ENCODE measurements at regions not wholly inside any gene's neighbourhood (a gene's known extent, or its start where the extent isn't known, plus 50 kb on each side); places are given as distances from the start of the nearest gene placed in this dataset.
A peak's percentile ranks its signal among the peaks of the same experiment; 100 is the strongest.

DNA sequence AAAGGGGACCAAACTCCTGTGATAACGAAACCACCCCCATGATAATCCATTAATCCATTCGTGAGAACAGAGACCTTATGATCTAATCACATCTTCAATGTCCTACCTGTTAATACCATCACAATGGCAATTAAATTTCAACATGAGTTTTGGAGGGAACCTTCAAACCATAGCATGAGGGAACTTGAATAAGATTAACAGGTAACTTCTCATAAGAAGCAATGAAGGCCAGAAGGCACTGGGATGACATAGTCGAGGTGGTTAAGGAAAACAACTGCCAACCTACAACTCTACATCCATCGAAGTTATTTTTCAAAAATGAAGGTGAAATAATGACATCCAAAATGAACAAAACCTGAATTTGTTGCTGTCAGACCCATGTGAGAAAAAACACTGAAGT is 478.9 kb downstream of the EDEM1 start:
- no peak overlapping the region for H3K4me3 ChIP-seq (ENCODE audit: low read depth, low read length)
- no peak for DNase-seq (ENCODE audit: low read depth)
- TF ChIP-seq, protein P1, sequence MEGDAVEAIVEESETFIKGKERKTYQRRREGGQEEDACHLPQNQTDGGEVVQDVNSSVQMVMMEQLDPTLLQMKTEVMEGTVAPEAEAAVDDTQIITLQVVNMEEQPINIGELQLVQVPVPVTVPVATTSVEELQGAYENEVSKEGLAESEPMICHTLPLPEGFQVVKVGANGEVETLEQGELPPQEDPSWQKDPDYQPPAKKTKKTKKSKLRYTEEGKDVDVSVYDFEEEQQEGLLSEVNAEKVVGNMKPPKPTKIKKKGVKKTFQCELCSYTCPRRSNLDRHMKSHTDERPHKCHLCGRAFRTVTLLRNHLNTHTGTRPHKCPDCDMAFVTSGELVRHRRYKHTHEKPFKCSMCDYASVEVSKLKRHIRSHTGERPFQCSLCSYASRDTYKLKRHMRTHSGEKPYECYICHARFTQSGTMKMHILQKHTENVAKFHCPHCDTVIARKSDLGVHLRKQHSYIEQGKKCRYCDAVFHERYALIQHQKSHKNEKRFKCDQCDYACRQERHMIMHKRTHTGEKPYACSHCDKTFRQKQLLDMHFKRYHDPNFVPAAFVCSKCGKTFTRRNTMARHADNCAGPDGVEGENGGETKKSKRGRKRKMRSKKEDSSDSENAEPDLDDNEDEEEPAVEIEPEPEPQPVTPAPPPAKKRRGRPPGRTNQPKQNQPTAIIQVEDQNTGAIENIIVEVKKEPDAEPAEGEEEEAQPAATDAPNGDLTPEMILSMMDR (IDR thresholded peaks at IDR 0.05; ENCODE audit: insufficient read depth, low read depth, low read length, missing control alignments): no peak

DNA sequence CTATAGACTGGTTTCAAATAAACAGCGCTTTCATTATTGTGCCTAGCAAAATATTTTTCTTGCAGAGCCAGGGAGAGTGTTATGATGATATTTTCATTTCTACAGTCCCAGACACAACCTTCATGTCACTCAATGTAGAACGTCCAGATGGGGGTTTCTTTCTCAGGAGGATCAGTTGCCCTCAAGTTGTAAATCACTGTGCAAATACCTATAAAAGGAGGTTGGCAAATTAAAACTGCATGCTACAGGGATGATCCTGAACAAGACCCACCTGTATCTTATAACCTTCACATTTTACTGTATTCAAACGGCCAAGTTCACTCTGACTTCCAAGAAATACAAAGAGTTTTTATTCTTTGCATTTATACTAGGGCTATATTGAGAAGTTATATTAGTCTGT is 486.0 kb downstream of the EDEM1 start:
- no peak for DNase-seq (ENCODE audit: low read depth)
- H3K4me3 ChIP-seq (ENCODE audit: low read depth, low read length): no peak overlapping the region
- TF ChIP-seq, protein P1 (IDR thresholded peaks at IDR 0.05; ENCODE audit: insufficient read depth, low read depth, low read length, missing control alignments): no peak

DNA sequence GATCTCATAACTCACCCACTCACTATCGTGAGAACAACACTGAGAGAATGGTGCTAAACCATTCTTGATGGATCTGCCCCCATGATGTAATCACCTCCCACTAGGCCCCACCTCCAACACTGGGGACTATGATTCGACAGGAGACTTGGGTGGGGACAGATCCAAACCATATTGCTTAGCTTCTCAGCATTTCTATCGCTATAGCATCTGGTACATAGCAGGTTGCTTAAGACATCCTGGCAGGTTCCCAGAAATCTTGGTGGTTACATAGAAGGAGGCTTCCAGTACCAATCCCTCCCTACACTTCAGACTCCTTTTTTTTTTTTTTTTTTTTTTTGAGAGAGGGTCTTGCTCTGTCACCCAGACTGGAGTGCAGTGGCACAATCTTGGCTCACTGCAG is 487.8 kb downstream of the EDEM1 start:
- TF ChIP-seq, protein P1 (IDR thresholded peaks at IDR 0.05; ENCODE audit: insufficient read depth, low read depth, low read length, missing control alignments): no peak
- H3K4me3 ChIP-seq (ENCODE audit: low read depth, low read length): no peak overlapping the region
- DNase-seq (ENCODE audit: low read depth): no peak

DNA sequence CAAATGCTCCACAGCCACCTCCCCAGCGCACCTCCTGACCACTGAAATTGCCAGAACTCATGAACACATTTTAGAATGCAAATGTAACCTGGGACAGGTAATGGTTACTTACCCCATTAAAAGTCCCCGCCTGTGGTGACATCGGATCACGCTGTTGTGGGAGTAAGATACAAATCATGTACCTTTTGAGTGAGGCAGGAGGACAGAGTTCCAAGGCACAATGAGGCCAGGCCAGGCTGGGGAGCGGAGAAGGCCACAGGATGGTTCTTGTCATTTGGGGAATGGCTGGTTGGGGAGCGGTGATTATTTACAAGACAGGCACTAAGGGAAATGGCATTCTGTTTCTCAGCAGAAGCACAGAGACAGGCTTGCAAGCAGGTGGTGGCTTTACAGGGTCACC is 490.0 kb downstream of the EDEM1 start:
- DNase-seq (ENCODE audit: low read depth): no peak
- TF ChIP-seq, protein P1 (IDR thresholded peaks at IDR 0.05; ENCODE audit: insufficient read depth, low read depth, low read length, missing control alignments): no peak
- no peak overlapping the region for H3K4me3 ChIP-seq (ENCODE audit: low read depth, low read length)

DNA sequence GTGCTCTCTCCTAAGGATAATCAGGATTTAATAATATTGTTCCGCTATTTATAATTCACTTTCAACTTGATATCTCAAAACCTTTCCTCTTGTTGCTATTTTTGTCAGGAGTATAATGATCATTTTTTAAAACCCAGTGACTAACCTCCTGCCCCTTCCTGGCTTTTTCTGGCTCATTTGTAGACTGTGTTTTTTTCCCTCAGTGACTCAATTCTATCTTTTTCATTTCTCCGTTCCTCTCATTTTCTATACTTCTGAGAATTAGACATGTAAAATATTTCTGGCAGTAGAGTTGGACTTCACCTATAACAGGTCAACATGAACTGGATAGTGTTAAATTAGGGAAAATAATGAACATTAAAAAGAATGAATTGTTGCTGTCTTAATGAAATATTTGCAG is 490.7 kb downstream of the EDEM1 start:
- no peak overlapping the region for H3K4me3 ChIP-seq (ENCODE audit: low read depth, low read length)
- no peak for DNase-seq (ENCODE audit: low read depth)
- TF ChIP-seq, protein P1 (IDR thresholded peaks at IDR 0.05; ENCODE audit: insufficient read depth, low read depth, low read length, missing control alignments): no peak

DNA sequence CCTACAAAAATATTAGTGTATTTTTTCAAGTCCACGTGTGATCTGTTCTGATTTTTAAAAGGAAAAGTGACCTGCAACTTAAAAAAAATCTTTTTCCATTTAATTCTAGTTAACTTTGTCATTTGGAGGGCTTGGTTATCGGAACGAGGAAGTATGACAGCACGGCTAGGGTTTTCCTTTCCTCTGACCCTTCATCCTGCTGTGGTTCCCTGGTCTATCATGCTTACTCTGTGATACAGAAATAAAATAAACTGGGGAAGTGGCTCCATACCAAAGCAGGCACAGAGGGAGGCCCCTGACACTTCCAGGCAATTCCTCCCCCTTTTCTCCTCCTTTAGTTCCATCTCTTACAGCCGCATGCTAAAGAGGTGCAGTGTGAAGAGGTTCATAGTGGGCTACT is 491.3 kb downstream of the EDEM1 start:
- DNase-seq (ENCODE audit: low read depth): no peak
- TF ChIP-seq, protein P1 (IDR thresholded peaks at IDR 0.05; ENCODE audit: insufficient read depth, low read depth, low read length, missing control alignments): no peak
- H3K4me3 ChIP-seq (ENCODE audit: low read depth, low read length): no peak overlapping the region

DNA sequence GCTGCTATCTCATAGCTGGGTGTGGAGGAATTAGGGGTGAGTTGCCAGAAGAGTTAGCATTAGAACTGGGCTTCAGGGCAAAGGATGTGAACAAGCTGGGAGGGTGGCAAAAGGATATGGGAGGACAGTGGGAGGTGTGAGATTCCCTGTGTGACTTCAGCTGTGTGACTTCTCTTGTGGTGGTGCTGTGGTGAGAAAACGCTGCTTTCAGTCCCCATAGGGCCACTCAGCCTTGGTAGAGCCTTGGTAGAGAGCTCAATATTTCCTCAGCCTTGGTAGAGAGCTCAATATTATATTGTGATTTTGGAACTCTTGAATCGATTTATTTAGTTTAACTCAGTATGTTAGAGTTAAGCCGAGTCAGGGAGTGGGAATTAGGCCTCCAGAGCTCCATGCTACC is 499.7 kb downstream of the EDEM1 start:
- TF ChIP-seq, protein P1 (IDR thresholded peaks at IDR 0.05; ENCODE audit: insufficient read depth, low read depth, low read length, missing control alignments): no peak
- peak; percentile 45 for DNase-seq (ENCODE audit: low read depth)
- no peak overlapping the region for H3K4me3 ChIP-seq (ENCODE audit: low read depth, low read length)
